ENCODE measurements at regions not wholly inside any gene's neighbourhood (a gene's known extent, or its start where the extent isn't known, plus 50 kb on each side); places are given as distances from the start of the nearest gene placed in this dataset.
"Not testable (repeated sequence)": the region's sequence is repeated elsewhere in the genome, so short reads cannot be mapped to it uniquely, and the experiment has no call there.

DNA sequence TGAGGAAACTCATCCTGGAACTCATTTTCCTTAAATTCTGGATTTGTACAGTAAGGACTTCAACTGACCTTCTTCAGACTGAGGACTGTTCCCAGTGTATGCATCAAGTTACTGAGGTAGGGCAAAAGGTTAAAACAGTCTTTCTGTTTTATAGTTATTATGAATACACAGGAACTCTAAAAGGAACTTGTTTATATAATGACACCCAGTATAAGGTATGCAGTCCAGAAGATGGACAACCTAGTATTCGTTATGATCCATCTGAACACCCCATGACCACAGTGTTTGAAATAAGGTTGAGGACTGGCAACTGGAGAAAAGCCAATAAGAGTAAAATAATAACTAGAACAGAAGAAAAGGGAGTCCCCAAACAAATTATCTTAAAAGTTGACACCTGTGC is 779.9 kb upstream of the TMEM132C start:
- TF ChIP-seq, protein P1, sequence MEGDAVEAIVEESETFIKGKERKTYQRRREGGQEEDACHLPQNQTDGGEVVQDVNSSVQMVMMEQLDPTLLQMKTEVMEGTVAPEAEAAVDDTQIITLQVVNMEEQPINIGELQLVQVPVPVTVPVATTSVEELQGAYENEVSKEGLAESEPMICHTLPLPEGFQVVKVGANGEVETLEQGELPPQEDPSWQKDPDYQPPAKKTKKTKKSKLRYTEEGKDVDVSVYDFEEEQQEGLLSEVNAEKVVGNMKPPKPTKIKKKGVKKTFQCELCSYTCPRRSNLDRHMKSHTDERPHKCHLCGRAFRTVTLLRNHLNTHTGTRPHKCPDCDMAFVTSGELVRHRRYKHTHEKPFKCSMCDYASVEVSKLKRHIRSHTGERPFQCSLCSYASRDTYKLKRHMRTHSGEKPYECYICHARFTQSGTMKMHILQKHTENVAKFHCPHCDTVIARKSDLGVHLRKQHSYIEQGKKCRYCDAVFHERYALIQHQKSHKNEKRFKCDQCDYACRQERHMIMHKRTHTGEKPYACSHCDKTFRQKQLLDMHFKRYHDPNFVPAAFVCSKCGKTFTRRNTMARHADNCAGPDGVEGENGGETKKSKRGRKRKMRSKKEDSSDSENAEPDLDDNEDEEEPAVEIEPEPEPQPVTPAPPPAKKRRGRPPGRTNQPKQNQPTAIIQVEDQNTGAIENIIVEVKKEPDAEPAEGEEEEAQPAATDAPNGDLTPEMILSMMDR (IDR thresholded peaks at IDR 0.05), result no peak
- Histone ChIP-seq H3K4me3 (no peak overlapping the region), H3K27ac (no peak overlapping the region)
- DNase-seq (ENCODE audit: low spot score), result no peak

DNA sequence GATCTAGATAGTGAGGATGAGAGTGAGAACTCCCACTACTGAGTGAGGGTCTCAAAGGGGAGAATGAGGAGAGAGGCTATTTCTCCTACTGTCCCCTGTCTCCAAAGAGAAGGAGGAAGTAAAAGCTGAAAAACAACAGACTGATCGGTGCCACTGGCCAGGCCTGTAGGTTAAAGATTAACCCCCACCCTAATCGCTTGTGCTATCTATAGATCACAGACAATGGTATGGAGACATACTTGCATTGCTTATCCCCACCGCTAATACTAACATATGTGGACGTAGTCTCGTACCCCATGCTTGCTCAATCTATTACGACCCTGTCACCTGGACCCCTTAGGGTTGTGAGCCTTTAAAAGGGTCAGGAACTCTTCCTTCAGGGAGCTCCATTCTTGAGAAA is 777.9 kb upstream of the TMEM132C start:
- DNase-seq (ENCODE audit: low spot score), result no peak
- no peak overlapping the region for H3K27ac ChIP-seq
- TF ChIP-seq, protein P1 (IDR thresholded peaks at IDR 0.05), result no peak
- no peak overlapping the region for H3K4me3 ChIP-seq

DNA sequence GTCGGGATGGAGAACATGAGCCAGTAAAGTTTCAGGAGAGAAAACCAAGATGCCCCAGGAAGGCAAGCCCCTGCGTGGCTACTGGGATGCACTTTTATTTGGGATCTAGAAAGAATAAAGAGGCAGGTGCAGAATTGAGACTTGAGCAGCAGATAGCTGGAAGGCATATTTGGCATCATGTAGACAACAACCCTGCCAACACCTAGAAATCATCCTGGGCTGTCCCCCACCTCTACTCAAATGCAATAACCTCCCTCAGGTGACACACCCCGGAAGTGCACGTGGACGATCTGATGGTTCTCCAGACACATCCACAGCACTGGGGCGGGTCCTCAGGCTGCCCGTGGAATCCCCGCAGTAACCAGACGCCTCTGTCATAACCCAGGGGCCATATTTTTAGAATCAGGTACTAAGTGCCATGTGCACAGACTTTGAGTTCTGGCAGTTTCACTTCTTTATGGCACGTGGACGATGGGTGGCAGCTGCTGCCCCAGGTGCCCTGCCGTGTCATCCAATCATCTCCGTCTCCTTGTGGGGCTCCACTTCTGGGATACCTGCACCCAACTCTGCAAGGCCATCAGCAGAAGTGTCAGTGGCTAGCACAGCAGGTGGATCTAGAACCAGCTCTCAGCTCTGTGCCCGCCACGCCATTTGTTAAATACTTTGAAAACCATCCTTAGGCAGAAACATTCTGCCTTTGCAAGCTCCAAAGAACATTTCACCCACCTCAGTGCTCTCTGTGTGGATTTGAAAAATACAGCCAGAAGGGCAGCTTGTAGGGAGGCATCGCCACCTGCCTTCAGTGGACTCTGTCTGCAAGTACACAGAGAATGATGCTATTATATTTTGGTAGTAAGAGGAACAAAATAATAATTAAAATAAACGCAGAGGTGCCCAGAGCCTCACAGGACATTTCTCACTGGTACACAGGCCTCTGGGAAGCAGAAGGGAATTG is 771.7 kb upstream of the TMEM132C start:
- Histone ChIP-seq H3K27ac (no peak overlapping the region), H3K4me3 (no peak overlapping the region)
- TF ChIP-seq, protein P1 (IDR thresholded peaks at IDR 0.05), result no peak
- no peak for DNase-seq (ENCODE audit: low spot score)

DNA sequence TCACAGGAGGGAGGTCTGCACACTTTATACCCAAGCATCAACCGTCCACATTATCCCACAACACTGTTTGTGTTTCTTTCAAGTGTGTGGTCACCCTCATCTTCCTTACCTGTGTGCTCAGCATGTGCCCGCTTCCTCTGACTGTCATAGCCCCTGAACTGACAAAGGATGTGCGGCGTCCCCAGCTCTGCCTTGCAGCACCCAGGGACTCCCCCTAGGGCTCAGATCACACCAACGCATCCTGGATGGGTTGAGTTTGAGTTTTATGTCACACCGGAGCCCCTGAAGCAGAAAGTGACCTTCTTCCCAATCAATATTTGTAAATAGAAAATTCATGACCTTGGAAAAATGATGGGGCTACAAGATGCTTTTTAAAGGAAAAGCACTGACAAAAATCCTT is 770.7 kb upstream of the TMEM132C start:
- Histone ChIP-seq H3K4me3 (no peak overlapping the region), H3K27ac (no peak overlapping the region)
- no peak for DNase-seq (ENCODE audit: low spot score)
- TF ChIP-seq, protein P1 (IDR thresholded peaks at IDR 0.05), result no peak

DNA sequence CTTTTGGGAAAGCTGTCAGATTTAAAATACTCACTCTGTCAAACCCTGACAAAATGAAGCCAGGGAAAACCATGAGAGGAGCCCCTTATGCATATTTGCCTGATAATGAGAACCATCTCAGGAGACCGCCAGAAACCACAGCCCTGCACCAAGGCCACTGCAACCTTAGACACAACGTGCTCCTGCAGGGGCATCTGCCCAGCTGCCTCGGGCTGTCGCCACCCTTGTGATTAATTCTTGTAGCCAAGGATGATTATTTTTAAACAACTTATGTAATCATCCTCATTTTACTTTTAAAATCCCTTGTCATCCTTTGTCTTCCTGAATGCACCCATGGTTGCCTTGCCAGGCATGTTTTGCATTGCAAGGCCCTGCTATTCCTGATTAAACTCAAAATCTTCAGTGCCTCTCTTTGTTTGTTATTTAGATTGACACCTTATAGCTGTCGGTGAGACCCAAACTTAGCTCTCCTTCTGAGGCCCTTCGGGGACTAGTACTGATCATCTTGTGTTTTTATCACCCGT is 766.4 kb upstream of the TMEM132C start:
- Histone ChIP-seq H3K4me3 (no peak overlapping the region), H3K27ac (no peak overlapping the region)
- TF ChIP-seq, protein P1 (IDR thresholded peaks at IDR 0.05), result no peak

DNA sequence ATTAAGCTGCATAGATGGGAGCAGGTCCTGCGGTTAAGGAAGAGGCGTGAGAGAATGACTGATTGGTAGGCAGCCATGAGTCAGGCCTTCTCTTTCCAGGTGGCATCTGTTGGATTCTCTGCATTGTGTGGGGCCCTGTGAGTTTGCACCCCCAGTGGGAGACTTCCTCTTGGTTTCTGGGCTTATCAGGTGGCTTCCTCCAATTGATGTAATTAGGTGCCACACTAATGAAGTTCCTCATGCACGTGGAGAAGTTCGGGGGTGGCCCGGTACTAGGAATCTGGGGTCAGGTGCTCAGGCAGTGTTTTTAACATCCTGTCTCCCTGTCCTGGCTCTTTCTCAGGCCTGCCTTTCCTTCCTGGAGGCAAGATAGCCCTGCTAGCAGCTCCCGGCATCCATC is 765.1 kb upstream of the TMEM132C start:
- TF ChIP-seq, protein P1 (IDR thresholded peaks at IDR 0.05), result no peak
- H3K27ac ChIP-seq, result no peak overlapping the region
- no peak for DNase-seq (ENCODE audit: low spot score)
- no peak overlapping the region for H3K4me3 ChIP-seq

More for the DNA sequence above, 766.4 kb upstream of the TMEM132C start:
- no peak for DNase-seq (ENCODE audit: low spot score)

DNA sequence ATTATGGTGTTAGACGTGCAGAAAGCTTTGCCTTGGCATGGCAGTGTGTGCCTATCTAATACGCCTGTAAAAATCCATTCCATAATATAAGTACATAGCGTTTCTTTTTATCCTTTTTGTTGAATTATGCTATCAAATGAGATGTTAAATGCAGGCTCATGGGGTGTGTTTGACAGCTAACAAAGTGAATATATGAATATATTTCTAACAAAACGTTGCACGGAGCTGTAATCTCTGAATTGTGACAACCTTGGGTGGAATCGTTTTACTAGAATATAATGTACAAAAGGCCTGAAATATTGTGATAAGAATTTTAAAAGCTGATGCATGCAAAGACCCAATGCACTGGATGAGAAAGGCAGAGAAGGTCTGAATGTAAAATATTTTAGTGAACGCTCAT is 763.7 kb upstream of the TMEM132C start:
- TF ChIP-seq, protein P1 (IDR thresholded peaks at IDR 0.05), result no peak
- Histone ChIP-seq H3K4me3 (no peak overlapping the region), H3K27ac (no peak overlapping the region)
- no peak for DNase-seq (ENCODE audit: low spot score)

DNA sequence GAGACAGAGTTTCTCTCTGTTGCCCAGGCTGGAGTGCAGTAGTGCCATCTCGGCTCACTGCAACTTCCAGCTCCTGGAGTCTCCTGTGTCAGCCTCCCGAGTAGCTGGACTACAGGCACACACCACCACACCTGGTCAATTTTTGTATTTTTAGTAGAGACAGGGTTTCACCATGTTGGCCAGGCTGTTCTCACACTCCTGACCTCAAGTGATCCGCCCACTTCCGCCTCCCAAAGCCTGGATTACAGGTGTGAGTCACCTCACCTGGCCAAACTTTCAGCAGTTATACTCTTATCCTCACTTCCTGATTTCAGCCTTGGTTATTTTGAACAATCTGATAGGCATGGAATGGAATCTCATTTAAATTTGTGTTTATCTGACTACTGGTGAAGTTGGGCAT is 763.0 kb upstream of the TMEM132C start:
- H3K4me3 ChIP-seq; DNase-seq (ENCODE audit: low spot score); H3K27ac ChIP-seq: not testable (repeated sequence)

Data from coronary artery (tissue), 2 donors.